Anterior cingulate cortex (tissue), 58 donors: ENCODE measurements at regions not wholly inside any gene's neighbourhood (a gene's known extent, or its start where the extent isn't known, plus 50 kb on each side); places are given as distances from the start of the nearest gene placed in this dataset.
A peak's percentile ranks its signal among the peaks of the same experiment; 100 is the strongest.

Experiments
- DNase-seq, 58 donors: peaks; one replicate each; lab custom pipeline; 2025; lab: John Stamatoyannopoulos, UW

- no peak for DNase-seq
These were observed 85.8 kb upstream of the NELL2 start for GRCh38 chr12:44961887-44962286.

- DNase-seq: no peak
These were observed 84.7 kb upstream of the NELL2 start for GRCh38 chr12:44960856-44961255.

DNA sequence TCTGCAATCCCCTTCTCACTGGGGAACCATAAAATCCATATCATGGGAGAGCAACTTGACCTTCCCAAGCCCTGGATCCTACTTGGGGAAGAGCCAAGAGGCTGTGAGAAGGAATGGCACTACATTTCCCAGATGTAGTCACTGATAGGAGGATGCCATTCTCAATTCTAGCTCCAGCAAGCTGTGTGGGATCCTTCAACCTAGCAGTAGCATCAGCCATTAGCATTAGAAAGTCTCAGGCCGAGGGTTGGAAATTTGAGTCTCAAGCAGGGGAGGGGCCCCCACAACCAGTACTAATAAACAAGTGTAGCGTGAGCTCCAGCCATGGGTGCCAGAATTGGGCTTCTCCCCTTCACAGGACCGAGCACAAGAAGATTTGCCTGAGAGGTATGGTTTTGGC, 84.3 kb upstream of the NELL2 start:
- no peak for DNase-seq

DNA sequence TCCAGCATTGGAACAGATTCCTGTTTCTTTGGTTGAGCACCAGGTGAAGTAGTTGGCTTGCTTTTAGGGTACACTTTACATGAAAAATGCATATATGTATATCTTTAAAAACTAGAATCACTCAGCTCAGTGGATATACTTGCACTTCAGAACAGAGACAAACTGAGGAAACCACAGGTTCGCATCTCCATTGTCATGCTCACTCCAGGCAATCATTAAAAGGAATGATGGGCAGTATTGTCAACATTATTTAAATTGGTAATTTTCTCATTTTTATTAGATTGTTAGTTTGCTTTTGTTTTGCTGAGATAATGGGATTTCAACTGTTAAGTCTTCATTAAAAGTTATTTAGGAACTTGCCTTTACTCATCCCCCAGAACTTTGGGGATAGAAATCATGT, 71.0 kb upstream of the NELL2 start:
- DNase-seq: no peak

- DNase-seq: no peak
These were observed 66.6 kb upstream of the NELL2 start for GRCh38 chr12:44942714-44943113.

- DNase-seq: peak in 1 of 58 donors; percentile 8
These were observed 55.0 kb upstream of the NELL2 start for GRCh38 chr12:44930972-44931600.

GRCh38 chr12:44929236-44929885, 53.2 kb upstream of the NELL2 start:
- no peak for DNase-seq
